SK-N-SH treated with all-trans-retinoic acid at 6 μM for 48 hours (cell line): ENCODE measurements at regions not wholly inside any gene's neighbourhood (a gene's known extent, or its start where the extent isn't known, plus 50 kb on each side); places are given as distances from the start of the nearest gene placed in this dataset.

Source experiments
- ATAC-seq: fragments of 200-7000 bp; cut with Tn5 transposase; 3 replicates; pipeline ENCODE4 v1.9.1; 2020; ENCODE audit warnings: mild to moderate bottlenecking, moderate library complexity
- ARNTL ChIP-seq: fragments of 450-650 bp; formaldehyde crosslinking; IDR thresholded peaks from 2 replicates; pipeline ENCODE4 v1.5.0; 2020; ENCODE audit warnings: low read depth, mild to moderate bottlenecking, moderate library complexity, borderline replicate concordance
- BACH2 ChIP-seq: fragments of 250-450 bp; sonication (Bioruptor Pico); IDR thresholded peaks from 2 replicates; pipeline ENCODE4 v1.9.0; 2021; ENCODE audit warnings: mild to moderate bottlenecking, borderline replicate concordance
- CREB5 ChIP-seq: fragments of 250-450 bp; sonication (Bioruptor Pico); IDR thresholded peaks from 2 replicates; pipeline ENCODE4 v1.5.1; 2020; ENCODE audit warnings: low read depth, mild to moderate bottlenecking, moderate library complexity
- CSDC2 ChIP-seq: fragments of 250-450 bp; sonication (Bioruptor Pico); IDR thresholded peaks from 2 replicates; pipeline ENCODE4 v1.5.0; 2020; ENCODE audit warnings: mild to moderate bottlenecking, moderate library complexity
- CSRNP3 ChIP-seq: fragments of 250-450 bp; sonication (Bioruptor Pico); IDR thresholded peaks from 2 replicates; pipeline ENCODE4 v1.5.1; 2021; ENCODE audit warnings: mild to moderate bottlenecking, moderate library complexity
- ESRRG ChIP-seq: fragments of 250-450 bp; sonication (Bioruptor Pico); IDR thresholded peaks from 2 replicates; pipeline ENCODE4 v1.6.1; 2021; ENCODE audit warnings: mild to moderate bottlenecking
- GLIS3 ChIP-seq: fragments of 250-450 bp; sonication (Bioruptor Pico); IDR thresholded peaks from 2 replicates; pipeline ENCODE4 v1.5.0; 2020; ENCODE audit warnings: mild to moderate bottlenecking, moderate library complexity
- PATZ1 ChIP-seq: fragments of 250-450 bp; sonication (Bioruptor Pico); IDR thresholded peaks from 2 replicates; pipeline ENCODE4 v1.8.0; 2020; ENCODE audit warnings: mild to moderate bottlenecking, moderate library complexity, borderline replicate concordance
- POU6F1 ChIP-seq: fragments of 250-450 bp; sonication (Bioruptor Pico); IDR thresholded peaks from 2 replicates; pipeline ENCODE4 v1.8.0; 2021; ENCODE audit warnings: low read depth, mild to moderate bottlenecking, moderate library complexity, borderline replicate concordance
- PPARA ChIP-seq: fragments of 250-450 bp; sonication (Bioruptor Pico); IDR thresholded peaks from 2 replicates; pipeline ENCODE4 v1.5.0; 2020; ENCODE audit warnings: mild to moderate bottlenecking, borderline replicate concordance
- RARB ChIP-seq: fragments of 250-450 bp; sonication (Bioruptor Pico); IDR thresholded peaks from 2 replicates; pipeline ENCODE4 v1.8.0; 2021; ENCODE audit warnings: mild to moderate bottlenecking, moderate library complexity
- SNAI2 ChIP-seq: fragments of 250-450 bp; sonication (Bioruptor Pico); IDR thresholded peaks from 2 replicates; pipeline ENCODE4 v1.5.0; 2020; ENCODE audit warnings: mild to moderate bottlenecking, moderate library complexity
- TCF4 ChIP-seq: fragments of 250-450 bp; sonication (Bioruptor Pico); IDR thresholded peaks from 2 replicates; pipeline ENCODE4 v1.8.0; 2021; ENCODE audit warnings: mild to moderate bottlenecking, moderate library complexity, borderline replicate concordance
- TOX ChIP-seq: fragments of 250-450 bp; sonication (Bioruptor Pico); IDR thresholded peaks from 2 replicates; pipeline ENCODE4 v1.8.0; 2021; ENCODE audit warnings: mild to moderate bottlenecking, moderate library complexity, borderline replicate concordance
- ZC3H10 ChIP-seq: fragments of 250-450 bp; sonication (Bioruptor Pico); IDR thresholded peaks from 2 replicates; pipeline ENCODE4 v1.5.1; 2021; ENCODE audit warnings: mild to moderate bottlenecking, moderate library complexity
- ZFP3 ChIP-seq: fragments of 250-450 bp; sonication (Bioruptor Pico); IDR thresholded peaks from 2 replicates; pipeline ENCODE4 v1.5.0; 2020; ENCODE audit warnings: mild to moderate bottlenecking, moderate library complexity
- ZFP30 ChIP-seq: fragments of 450-650 bp; formaldehyde crosslinking; IDR thresholded peaks from 2 replicates; pipeline ENCODE4 v1.5.0; 2022; ENCODE audit warnings: mild to moderate bottlenecking, moderate library complexity
- ZNF565 ChIP-seq: fragments of 450-650 bp; formaldehyde crosslinking; conservative IDR thresholded peaks from 2 replicates; pipeline ENCODE4 v1.5.0; 2020; ENCODE audit warnings: low read depth, mild to moderate bottlenecking, moderate library complexity
- ZNF70 ChIP-seq: fragments of 450-650 bp; formaldehyde crosslinking; IDR thresholded peaks from 2 replicates; pipeline ENCODE4 v1.5.0; 2020; ENCODE audit warnings: mild to moderate bottlenecking, moderate library complexity
- ZNF8 ChIP-seq: fragments of 450-650 bp; formaldehyde crosslinking; IDR thresholded peaks from 2 replicates; pipeline ENCODE4 v1.5.0; 2020; ENCODE audit warnings: mild to moderate bottlenecking, moderate library complexity

GRCh38 chr2:237152361-237152760 is 66.7 kb downstream of the COPS8 start:
- ATAC-seq, result no peak
- no peak for TF ChIP-seq RARB (CRISPR knock-in tag)
- TF ChIP-seq ZFP3 (CRISPR knock-in tag), result no peak
- no peak for TF ChIP-seq ZFP30 (CRISPR knock-in tag)
- no peak for TF ChIP-seq CSDC2 (CRISPR knock-in tag)
- TF ChIP-seq PPARA (CRISPR knock-in tag), result no peak
- TF ChIP-seq TCF4 (CRISPR knock-in tag), result no peak

- no peak for ATAC-seq
- TF ChIP-seq PATZ1 (no peak), POU6F1 (CRISPR knock-in tag) (no peak), ZFP30 (CRISPR knock-in tag) (no peak), CSDC2 (CRISPR knock-in tag) (no peak), ZNF8 (no peak), TCF4 (CRISPR knock-in tag) (no peak), ARNTL (CRISPR knock-in tag) (no peak), ZFP3 (CRISPR knock-in tag) (no peak), ESRRG (CRISPR knock-in tag) (no peak), BACH2 (CRISPR knock-in tag) (no peak), SNAI2 (CRISPR knock-in tag) (no peak), ZC3H10 (CRISPR knock-in tag) (no peak), GLIS3 (CRISPR knock-in tag) (no peak), ZNF70 (no peak), RARB (CRISPR knock-in tag) (no peak), ZNF565 (CRISPR knock-in tag) (no peak), CSRNP3 (CRISPR knock-in tag) (no peak), TOX (CRISPR knock-in tag) (no peak), CREB5 (no peak)
These were observed 67.5 kb downstream of the COPS8 start for GRCh38 chr2:237153181-237153580.

GRCh38 chr2:237154082-237154638 is 68.5 kb downstream of the COPS8 start:
- ATAC-seq, result no peak
- TF ChIP-seq CSRNP3 (CRISPR knock-in tag), result no peak
- no peak for TF ChIP-seq ZFP30 (CRISPR knock-in tag)
